PFSK-1 (cell line): ENCODE measurements at regions not wholly inside any gene's neighbourhood (a gene's known extent, or its start where the extent isn't known, plus 50 kb on each side); places are given as distances from the start of the nearest gene placed in this dataset.
A peak's percentile ranks its signal among the peaks of the same experiment; 100 is the strongest.

Experiments used
- FOXP2 ChIP-seq: optimal IDR thresholded peaks from 2 replicates; pipeline ENCODE3; 2011; ENCODE audit warnings: borderline replicate concordance, control low read depth, inconsistent platforms; ENCODE audit not compliant: insufficient read depth; ENCODE audit errors: extremely low read length, extremely low read depth
- POLR2AphosphoS5 ChIP-seq: IDR thresholded peaks from 2 replicates; pipeline ENCODE4 v1.6.1; 2012; ENCODE audit warnings: low read depth, mild to moderate bottlenecking, control low read depth, low read length, moderate library complexity
- SIN3A ChIP-seq: IDR thresholded peaks from 2 replicates; pipeline ENCODE4 v1.6.1; 2012; ENCODE audit warnings: mild to moderate bottlenecking, low read length, moderate library complexity, borderline replicate concordance; ENCODE audit not compliant: insufficient read depth
- TAF1 ChIP-seq: IDR thresholded peaks from 2 replicates; pipeline ENCODE4 v1.6.1; 2012; ENCODE audit warnings: low read length, control low read depth, borderline replicate concordance; ENCODE audit not compliant: insufficient read depth
- TF ChIP-seq, protein P1 (sequence below), 2 experiments: IDR thresholded peaks; 2 replicates each; pipeline versions ENCODE4 v1.6.1 to v1.8.0; 2011 to 2012; ENCODE audit warnings: low read depth in 2 of 2, low read length in 2 of 2, control low read depth in 1 of 2, inconsistent platforms in 1 of 2, mild to moderate bottlenecking in 1 of 2, moderate library complexity in 1 of 2; ENCODE audit not compliant: insufficient read depth in 1 of 2

DNA sequence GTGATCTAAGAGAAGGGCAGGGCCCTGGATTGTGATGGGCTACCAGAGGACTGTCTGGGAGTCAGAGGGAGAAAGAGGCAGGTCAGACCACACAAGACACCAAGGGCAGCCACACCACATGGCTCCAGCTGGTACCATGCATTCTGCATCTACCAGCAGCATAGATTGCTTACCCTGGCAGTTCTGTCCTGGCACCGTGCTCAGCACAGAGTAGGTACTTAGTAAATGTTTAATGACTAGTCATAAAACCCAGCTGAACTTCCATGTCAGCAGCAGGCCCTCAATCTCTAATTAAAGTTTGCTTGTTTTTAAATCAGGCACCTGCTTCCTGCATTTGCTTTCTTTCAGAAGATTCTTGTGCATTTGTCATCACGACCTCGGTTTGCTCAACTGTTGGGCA, 77.3 kb upstream of the ATP2B2 start:
- TF ChIP-seq SIN3A = no peak
- TF ChIP-seq TAF1 = no peak
- no peak for TF ChIP-seq POLR2AphosphoS5
- TF ChIP-seq FOXP2 = no peak
- TF ChIP-seq, protein P1, sequence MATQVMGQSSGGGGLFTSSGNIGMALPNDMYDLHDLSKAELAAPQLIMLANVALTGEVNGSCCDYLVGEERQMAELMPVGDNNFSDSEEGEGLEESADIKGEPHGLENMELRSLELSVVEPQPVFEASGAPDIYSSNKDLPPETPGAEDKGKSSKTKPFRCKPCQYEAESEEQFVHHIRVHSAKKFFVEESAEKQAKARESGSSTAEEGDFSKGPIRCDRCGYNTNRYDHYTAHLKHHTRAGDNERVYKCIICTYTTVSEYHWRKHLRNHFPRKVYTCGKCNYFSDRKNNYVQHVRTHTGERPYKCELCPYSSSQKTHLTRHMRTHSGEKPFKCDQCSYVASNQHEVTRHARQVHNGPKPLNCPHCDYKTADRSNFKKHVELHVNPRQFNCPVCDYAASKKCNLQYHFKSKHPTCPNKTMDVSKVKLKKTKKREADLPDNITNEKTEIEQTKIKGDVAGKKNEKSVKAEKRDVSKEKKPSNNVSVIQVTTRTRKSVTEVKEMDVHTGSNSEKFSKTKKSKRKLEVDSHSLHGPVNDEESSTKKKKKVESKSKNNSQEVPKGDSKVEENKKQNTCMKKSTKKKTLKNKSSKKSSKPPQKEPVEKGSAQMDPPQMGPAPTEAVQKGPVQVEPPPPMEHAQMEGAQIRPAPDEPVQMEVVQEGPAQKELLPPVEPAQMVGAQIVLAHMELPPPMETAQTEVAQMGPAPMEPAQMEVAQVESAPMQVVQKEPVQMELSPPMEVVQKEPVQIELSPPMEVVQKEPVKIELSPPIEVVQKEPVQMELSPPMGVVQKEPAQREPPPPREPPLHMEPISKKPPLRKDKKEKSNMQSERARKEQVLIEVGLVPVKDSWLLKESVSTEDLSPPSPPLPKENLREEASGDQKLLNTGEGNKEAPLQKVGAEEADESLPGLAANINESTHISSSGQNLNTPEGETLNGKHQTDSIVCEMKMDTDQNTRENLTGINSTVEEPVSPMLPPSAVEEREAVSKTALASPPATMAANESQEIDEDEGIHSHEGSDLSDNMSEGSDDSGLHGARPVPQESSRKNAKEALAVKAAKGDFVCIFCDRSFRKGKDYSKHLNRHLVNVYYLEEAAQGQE (IDR thresholded peaks at IDR 0.05; ENCODE audit: insufficient read depth in 1 of 2, low read depth in 2 of 2, low read length in 2 of 2) = no peak

DNA sequence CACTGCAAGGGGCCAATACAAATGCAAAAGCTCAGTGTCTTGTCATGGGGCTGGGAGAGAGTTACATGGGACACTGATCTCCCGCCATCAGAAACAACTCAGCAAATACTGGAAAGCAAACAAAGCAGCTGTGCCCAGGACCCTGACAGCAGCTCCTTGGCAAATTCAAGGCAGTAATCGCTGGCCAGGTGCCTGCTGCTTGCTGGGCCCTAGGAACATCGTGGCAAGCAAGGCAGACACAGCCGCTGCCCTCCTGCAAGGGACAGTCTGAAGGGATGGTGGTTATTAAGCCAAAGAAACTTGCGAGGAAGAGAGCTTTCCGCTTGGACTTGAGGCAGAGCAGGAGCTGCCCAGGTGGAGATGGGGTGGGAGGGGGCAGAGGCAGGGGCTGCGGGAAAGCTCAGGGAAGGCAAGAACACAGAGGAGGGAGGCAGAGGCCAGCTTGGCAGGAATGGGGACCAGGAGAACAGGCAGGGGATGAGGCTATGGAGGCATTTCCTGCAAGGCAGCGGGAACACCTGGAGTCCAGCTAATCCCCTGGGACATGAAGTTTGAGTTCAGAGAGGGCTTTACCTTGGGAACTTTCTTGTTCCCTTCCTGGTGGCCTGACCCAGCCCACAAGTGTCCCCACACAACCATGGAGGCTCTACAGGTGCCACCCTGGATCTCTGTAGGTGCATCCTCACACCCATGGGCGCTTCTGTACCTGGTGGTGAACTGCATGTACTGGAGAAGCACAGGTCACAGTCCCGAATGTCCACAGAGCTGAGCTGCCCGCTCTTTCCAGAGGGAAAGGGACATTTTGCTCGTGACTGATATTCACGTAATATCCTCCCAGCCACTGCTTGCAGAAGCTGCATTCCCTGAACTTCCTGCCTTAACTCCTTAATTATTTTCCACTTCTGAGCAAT, 78.7 kb upstream of the ATP2B2 start:
- TF ChIP-seq, protein P1 (IDR thresholded peaks at IDR 0.05; ENCODE audit: insufficient read depth in 1 of 2, low read depth in 2 of 2, low read length in 2 of 2) = no peak
- TF ChIP-seq TAF1 (no peak), POLR2AphosphoS5 (no peak), SIN3A (no peak), FOXP2 (no peak)

DNA sequence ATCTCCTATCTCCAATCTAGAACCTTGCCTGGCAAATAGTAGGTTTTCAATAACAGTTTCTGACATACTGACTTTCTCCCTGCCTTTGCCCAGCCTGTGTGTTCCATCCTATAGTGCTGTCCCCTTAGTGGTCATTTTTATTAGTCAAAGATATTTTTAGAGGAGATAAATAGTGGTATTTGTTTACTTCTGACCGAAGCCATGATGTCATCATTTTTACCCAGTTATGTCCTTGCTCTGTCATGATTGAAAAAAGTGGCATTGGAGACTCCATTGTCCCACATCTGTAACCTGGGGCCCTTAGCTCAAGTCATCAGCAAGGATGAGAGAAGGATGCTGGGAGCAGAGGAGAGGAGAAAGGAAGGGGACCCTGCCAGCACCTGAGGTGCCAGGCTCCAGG, 80.6 kb upstream of the ATP2B2 start:
- TF ChIP-seq TAF1 = no peak

DNA sequence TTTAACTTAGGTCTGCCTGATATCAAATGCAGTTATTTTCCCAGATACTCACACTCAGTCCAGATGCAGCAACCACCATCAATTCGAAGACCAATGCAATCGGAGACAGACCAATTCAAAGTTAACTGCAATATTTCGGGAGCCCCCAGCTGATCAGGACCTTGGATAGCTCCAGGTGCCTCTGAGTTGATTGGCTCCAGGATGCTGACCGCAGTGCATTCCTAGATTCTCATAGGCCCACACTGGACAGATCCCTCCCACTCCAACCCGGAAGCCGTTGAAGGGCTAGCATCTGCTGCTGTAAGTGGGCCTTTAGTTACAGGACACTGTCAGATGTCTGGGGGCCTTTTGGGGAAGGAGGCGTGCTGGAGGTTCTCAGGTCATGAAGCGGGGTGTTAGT, 89.5 kb upstream of the ATP2B2 start:
- no peak for TF ChIP-seq SIN3A
- no peak for TF ChIP-seq TAF1
- TF ChIP-seq FOXP2 = no peak
- TF ChIP-seq, protein P1 (IDR thresholded peaks at IDR 0.05; ENCODE audit: insufficient read depth in 1 of 2, low read depth in 2 of 2, low read length in 2 of 2) = peak; percentile 90 to 98
- TF ChIP-seq POLR2AphosphoS5 = no peak

DNA sequence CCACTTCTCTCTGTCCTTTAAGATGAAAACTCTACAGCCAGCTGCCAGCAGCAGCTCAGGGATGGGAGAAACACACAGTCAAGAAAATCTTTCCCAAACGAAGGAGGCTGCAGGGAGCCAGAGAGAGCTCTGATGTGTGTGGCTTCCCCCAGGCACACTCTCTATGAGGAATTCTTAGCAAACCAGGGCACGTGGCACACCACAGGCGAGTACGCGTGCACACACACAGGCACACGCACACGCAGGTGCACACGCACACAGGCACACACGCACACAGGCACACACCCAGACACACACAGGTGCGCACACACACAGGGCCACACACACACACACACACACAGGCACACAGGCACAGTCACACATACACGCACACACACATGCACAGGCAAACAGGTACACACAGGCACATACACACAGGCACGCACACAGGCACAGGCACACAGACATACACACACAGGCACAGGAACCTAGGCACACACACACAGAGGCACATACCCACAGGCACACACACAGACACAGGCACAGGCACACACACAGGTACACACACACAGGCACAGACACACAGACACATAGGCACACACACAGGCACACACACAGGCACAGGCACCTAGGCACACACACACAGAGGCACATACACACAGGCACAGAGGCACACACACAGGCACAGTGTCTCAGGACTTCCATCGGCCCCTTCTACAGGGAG, 91.5 kb upstream of the ATP2B2 start:
- TF ChIP-seq TAF1 (no peak), POLR2AphosphoS5 (no peak), SIN3A (no peak), FOXP2 (no peak)
- TF ChIP-seq, protein P1 (IDR thresholded peaks at IDR 0.05; ENCODE audit: insufficient read depth in 1 of 2, low read depth in 2 of 2, low read length in 2 of 2) = no peak
